ENCODE measurements at regions not wholly inside any gene's neighbourhood (a gene's known extent, or its start where the extent isn't known, plus 50 kb on each side); places are given as distances from the start of the nearest gene placed in this dataset.

GRCh38 chr1:163807331-163808049, 485.7 kb downstream of the NUF2 start:
- ChIA-PET POLR2A (no interaction called here), CTCF (interaction anchor here (0.7 to 0.8 kb wide), 2 partner anchors 87 to 397 kb away, joined by 3 to 4 read pairs; no protein-coding TSS in a partner anchor)
- Histone ChIP-seq H3K9me3 (ENCODE audit: control insufficient read depth, insufficient read depth, low read depth, low read length) (no peaks in the 10 kb centered on the region), H3K27ac (ENCODE audit: extremely low read depth, low read depth, low read length) (no peak overlapping the region), H3K4me3 (ENCODE audit: low read depth, low read length) (no peak overlapping the region), H3K36me3 (ENCODE audit: control insufficient read depth in 2 of 2, insufficient read depth in 1 of 2, low read length in 2 of 2) (no peaks in the 10 kb centered on the region), H3K4me1 (ENCODE audit: control insufficient read depth, insufficient read depth, low read length) (no peaks in the 10 kb centered on the region)
- TF ChIP-seq ZNF610 (tag by site-specific recombination; IDR thresholded peaks at IDR 0.05; ENCODE audit: borderline replicate concordance) (no peak), ZNF398 (tag by site-specific recombination; IDR thresholded peaks at IDR 0.05) (no peak)

GRCh38 chr1:163813251-163813650, 491.5 kb downstream of the NUF2 start:
- no peaks in the 10 kb centered on the region for H3K36me3 ChIP-seq (ENCODE audit: control insufficient read depth in 2 of 2, insufficient read depth in 1 of 2, low read length in 2 of 2)
- CTCF ChIA-PET: no interaction called here
- no peak for TF ChIP-seq ZNF302 (tag by site-specific recombination; IDR thresholded peaks at IDR 0.05; ENCODE audit: low read depth)
- no peak for TF ChIP-seq BCL11A (tag by site-specific recombination; IDR thresholded peaks at IDR 0.05; ENCODE audit: low read depth)
- no peak for TF ChIP-seq ZNF138 (tag by site-specific recombination; IDR thresholded peaks at IDR 0.05; ENCODE audit: borderline replicate concordance)
- TF ChIP-seq PRDM4 (tag by site-specific recombination; IDR thresholded peaks at IDR 0.05): no peak
- no peak for TF ChIP-seq GFI1B (tag by site-specific recombination; IDR thresholded peaks at IDR 0.05)
- TF ChIP-seq AEBP2 (tag by site-specific recombination; IDR thresholded peaks at IDR 0.05; ENCODE audit: borderline replicate concordance): no peak
- no peak for TF ChIP-seq ZNF202 (tag by site-specific recombination; IDR thresholded peaks at IDR 0.05; ENCODE audit: borderline replicate concordance)
- TF ChIP-seq ZNF654 (tag by site-specific recombination; IDR thresholded peaks at IDR 0.05; ENCODE audit: low read depth): no peak
- no peak for TF ChIP-seq BCL6B (tag by site-specific recombination; IDR thresholded peaks at IDR 0.05)
- TF ChIP-seq MZF1 (tag by site-specific recombination; IDR thresholded peaks at IDR 0.05; ENCODE audit: borderline replicate concordance): no peak
- TF ChIP-seq, protein P1, sequence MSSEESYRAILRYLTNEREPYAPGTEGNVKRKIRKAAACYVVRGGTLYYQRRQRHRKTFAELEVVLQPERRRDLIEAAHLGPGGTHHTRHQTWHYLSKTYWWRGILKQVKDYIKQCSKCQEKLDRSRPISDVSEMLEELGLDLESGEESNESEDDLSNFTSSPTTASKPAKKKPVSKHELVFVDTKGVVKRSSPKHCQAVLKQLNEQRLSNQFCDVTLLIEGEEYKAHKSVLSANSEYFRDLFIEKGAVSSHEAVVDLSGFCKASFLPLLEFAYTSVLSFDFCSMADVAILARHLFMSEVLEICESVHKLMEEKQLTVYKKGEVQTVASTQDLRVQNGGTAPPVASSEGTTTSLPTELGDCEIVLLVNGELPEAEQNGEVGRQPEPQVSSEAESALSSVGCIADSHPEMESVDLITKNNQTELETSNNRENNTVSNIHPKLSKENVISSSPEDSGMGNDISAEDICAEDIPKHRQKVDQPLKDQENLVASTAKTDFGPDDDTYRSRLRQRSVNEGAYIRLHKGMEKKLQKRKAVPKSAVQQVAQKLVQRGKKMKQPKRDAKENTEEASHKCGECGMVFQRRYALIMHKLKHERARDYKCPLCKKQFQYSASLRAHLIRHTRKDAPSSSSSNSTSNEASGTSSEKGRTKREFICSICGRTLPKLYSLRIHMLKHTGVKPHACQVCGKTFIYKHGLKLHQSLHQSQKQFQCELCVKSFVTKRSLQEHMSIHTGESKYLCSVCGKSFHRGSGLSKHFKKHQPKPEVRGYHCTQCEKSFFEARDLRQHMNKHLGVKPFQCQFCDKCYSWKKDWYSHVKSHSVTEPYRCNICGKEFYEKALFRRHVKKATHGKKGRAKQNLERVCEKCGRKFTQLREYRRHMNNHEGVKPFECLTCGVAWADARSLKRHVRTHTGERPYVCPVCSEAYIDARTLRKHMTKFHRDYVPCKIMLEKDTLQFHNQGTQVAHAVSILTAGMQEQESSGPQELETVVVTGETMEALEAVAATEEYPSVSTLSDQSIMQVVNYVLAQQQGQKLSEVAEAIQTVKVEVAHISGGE (tag by site-specific recombination; conservative IDR thresholded peaks at IDR 0.05; ENCODE audit: low read depth): no peak
- TF ChIP-seq ZNF19 (tag by site-specific recombination; IDR thresholded peaks at IDR 0.05; ENCODE audit: low read depth): no peak
- TF ChIP-seq ZNF544 (tag by site-specific recombination; IDR thresholded peaks at IDR 0.05): no peak
- TF ChIP-seq ZNF792 (tag by site-specific recombination; IDR thresholded peaks at IDR 0.05): no peak
- no peaks in the 10 kb centered on the region for H3K9me3 ChIP-seq (ENCODE audit: control insufficient read depth, insufficient read depth, low read depth, low read length)
- no peak overlapping the region for H3K4me3 ChIP-seq (ENCODE audit: low read depth, low read length)
- H3K4me1 ChIP-seq (ENCODE audit: control insufficient read depth, insufficient read depth, low read length): no peaks in the 10 kb centered on the region
- H3K27ac ChIP-seq (ENCODE audit: extremely low read depth, low read depth, low read length): no peak overlapping the region
- POLR2A ChIA-PET: no interaction called here

All from HEK293 (cell line).